ENCODE measurements at regions not wholly inside any gene's neighbourhood (a gene's known extent, or its start where the extent isn't known, plus 50 kb on each side); places are given as distances from the start of the nearest gene placed in this dataset.

- no peak for DNase-seq (ENCODE audit: low read depth in 4 of 4, low spot score in 3 of 4)
Measured at GRCh38 chr4:36492590-36492989, 211.2 kb downstream of the DTHD1 start.

GRCh38 chr4:36493251-36493650 lies 211.8 kb downstream of the DTHD1 start:
- DNase-seq (ENCODE audit: low read depth in 4 of 4, low spot score in 3 of 4): no peak

- DNase-seq (ENCODE audit: low read depth in 4 of 4, low spot score in 3 of 4): no peak
Measured at GRCh38 chr4:36494016-36494415, 212.6 kb downstream of the DTHD1 start.

- DNase-seq (ENCODE audit: low read depth in 4 of 4, low spot score in 3 of 4): no peak
Measured at GRCh38 chr4:36494747-36495146, 213.3 kb downstream of the DTHD1 start.

- DNase-seq (ENCODE audit: low read depth in 4 of 4, low spot score in 3 of 4): no peak
Measured at GRCh38 chr4:36502350-36502749, 220.9 kb downstream of the DTHD1 start.

- DNase-seq (ENCODE audit: low read depth in 4 of 4, low spot score in 3 of 4): no peak
Measured at GRCh38 chr4:36508394-36508793, 227.0 kb downstream of the DTHD1 start.

- DNase-seq (ENCODE audit: low read depth in 4 of 4, low spot score in 3 of 4): no peak
Measured at GRCh38 chr4:36509845-36510244, 228.4 kb downstream of the DTHD1 start.

- DNase-seq (ENCODE audit: low read depth in 4 of 4, low spot score in 3 of 4): no peak
Measured at GRCh38 chr4:36511785-36512184, 230.4 kb downstream of the DTHD1 start.

GRCh38 chr4:36516522-36517095 lies 235.2 kb downstream of the DTHD1 start:
- no peak for DNase-seq (ENCODE audit: low read depth in 4 of 4, low spot score in 3 of 4)

- no peak for DNase-seq (ENCODE audit: low read depth in 4 of 4, low spot score in 3 of 4)
Measured at GRCh38 chr4:36523182-36523581, 241.8 kb downstream of the DTHD1 start.

GRCh38 chr4:36532670-36533379 lies 251.4 kb downstream of the DTHD1 start:
- DNase-seq (ENCODE audit: low read depth in 4 of 4, low spot score in 3 of 4): no peak

- no peak for DNase-seq (ENCODE audit: low read depth in 4 of 4, low spot score in 3 of 4)
Measured at GRCh38 chr4:36533944-36534343, 252.5 kb downstream of the DTHD1 start.

- DNase-seq (ENCODE audit: low read depth in 4 of 4, low spot score in 3 of 4): no peak
Measured at GRCh38 chr4:36547383-36547782, 266.0 kb downstream of the DTHD1 start.

- DNase-seq (ENCODE audit: low read depth in 4 of 4, low spot score in 3 of 4): no peak
Measured at GRCh38 chr4:36549252-36549651, 267.8 kb downstream of the DTHD1 start.

GRCh38 chr4:36549992-36550391 lies 268.6 kb downstream of the DTHD1 start:
- DNase-seq (ENCODE audit: low read depth in 4 of 4, low spot score in 3 of 4): no peak

- no peak for DNase-seq (ENCODE audit: low read depth in 4 of 4, low spot score in 3 of 4)
Measured at GRCh38 chr4:36551697-36552214, 270.3 kb downstream of the DTHD1 start.

GRCh38 chr4:36553029-36553428 lies 271.6 kb downstream of the DTHD1 start:
- no peak for DNase-seq (ENCODE audit: low read depth in 4 of 4, low spot score in 3 of 4)

GRCh38 chr4:36553453-36553852 lies 272.0 kb downstream of the DTHD1 start:
- DNase-seq (ENCODE audit: low read depth in 4 of 4, low spot score in 3 of 4): no peak

GRCh38 chr4:36556984-36557383 lies 275.6 kb downstream of the DTHD1 start:
- no peak for DNase-seq (ENCODE audit: low read depth in 4 of 4, low spot score in 3 of 4)

GRCh38 chr4:36568575-36568974 lies 287.2 kb downstream of the DTHD1 start:
- DNase-seq (ENCODE audit: low read depth in 4 of 4, low spot score in 3 of 4): no peak

GRCh38 chr4:36573441-36573840 lies 292.0 kb downstream of the DTHD1 start:
- DNase-seq (ENCODE audit: low read depth in 4 of 4, low spot score in 3 of 4): no peak

- DNase-seq (ENCODE audit: low read depth in 4 of 4, low spot score in 3 of 4): no peak
Measured at GRCh38 chr4:36574816-36575215, 293.4 kb downstream of the DTHD1 start.
